Activated CD8-positive, alpha-beta T cell treated with anti-CD3 and anti-CD28 coated beads for 36 hours (primary cell): ENCODE measurements at regions not wholly inside any gene's neighbourhood (a gene's known extent, or its start where the extent isn't known, plus 50 kb on each side); places are given as distances from the start of the nearest gene placed in this dataset.

Experiments used
- ATAC-seq: fragments of 200-7000 bp; cut with Tn5 transposase; one replicate; pipeline ENCODE4 v1.10.0; 2021; ENCODE audit warnings: mild to moderate bottlenecking, moderate library complexity
- CTCF ChIA-PET: fragments of 350-600 bp; sonication (Branson Sonifier 250); formaldehyde crosslinking; loops from one replicate; lab custom pipeline; 2021; ENCODE audit warnings: antibody characterized with exemption; lab: Charles Lee
- POLR2A ChIA-PET: fragments of 350-600 bp; sonication (Branson Sonifier 250); formaldehyde crosslinking; loops from one replicate; lab custom pipeline; 2021; ENCODE audit warnings: antibody characterized with exemption; lab: Charles Lee
- DNase-seq: peaks from one replicate; pipeline ENCODE4 v3.0.0-alpha.2; 2020
- H3K27ac Mint-ChIP-seq: one replicate; pipeline ENCODE4 v1.8.0; 2021; ENCODE audit warnings: mild to moderate bottlenecking, mixed read lengths
- H3K27me3 Mint-ChIP-seq: one replicate; pipeline ENCODE4 v1.8.0; 2021; ENCODE audit warnings: mixed read lengths
- H3K36me3 Mint-ChIP-seq: one replicate; pipeline ENCODE4 v1.8.0; 2021; ENCODE audit warnings: low read depth, mixed read lengths
- H3K4me1 Mint-ChIP-seq: one replicate; pipeline ENCODE4 v1.8.0; 2021; ENCODE audit warnings: low read depth, mixed read lengths
- H3K4me3 Mint-ChIP-seq: one replicate; pipeline ENCODE4 v1.8.0; 2021; ENCODE audit warnings: mild to moderate bottlenecking, moderate library complexity, mixed read lengths
- H3K9me3 Mint-ChIP-seq: one replicate; pipeline ENCODE4 v1.8.0; 2021; ENCODE audit warnings: mixed read lengths
- CTCF ChIP-seq: fragments of 200-600 bp; IDR thresholded peaks from one replicate; pipeline ENCODE4 v1.8.0; 2022; ENCODE audit warnings: antibody characterized with exemption, mild to moderate bottlenecking
- intact Hi-C: fragments of 100-400 bp; cut with micrococcal nuclease; formaldehyde crosslinking; loops from one replicate; pipeline ENCODE4 v1.10.0; 2022

- CTCF ChIA-PET = no interaction called here
- DNase-seq = no peak
- Mint-ChIP-seq H3K4me3 (no peak overlapping the region), H3K27me3 (no peaks in the 10 kb centered on the region), H3K9me3 (peaks cover 8% of the 10 kb centered on the region), H3K4me1 (no peaks in the 10 kb centered on the region), H3K27ac (no peak overlapping the region), H3K36me3 (no peaks in the 10 kb centered on the region)
- ATAC-seq = no peak
- POLR2A ChIA-PET = no interaction called here
- intact Hi-C loops = no loop called here
- no peak for TF ChIP-seq CTCF
These were observed 1349.2 kb downstream of the DSC3 start for GRCh38 chr18:29693334-29693733.

GRCh38 chr18:29681578-29681977, 1361.0 kb downstream of the DSC3 start:
- intact Hi-C loops = no loop called here
- no peak for ATAC-seq
- no peak overlapping the region for H3K4me3 Mint-ChIP-seq
- ChIA-PET POLR2A (no interaction called here), CTCF (no interaction called here)
- no peaks in the 10 kb centered on the region for H3K4me1 Mint-ChIP-seq
- no peaks in the 10 kb centered on the region for H3K27me3 Mint-ChIP-seq
- H3K27ac Mint-ChIP-seq = no peak overlapping the region
- no peak for DNase-seq
- TF ChIP-seq CTCF = no peak
- H3K36me3 Mint-ChIP-seq = no peaks in the 10 kb centered on the region
- H3K9me3 Mint-ChIP-seq = peaks cover 8% of the 10 kb centered on the region

- TF ChIP-seq CTCF = no peak
- H3K27ac Mint-ChIP-seq = no peak overlapping the region
- H3K36me3 Mint-ChIP-seq = no peaks in the 10 kb centered on the region
- no peaks in the 10 kb centered on the region for H3K27me3 Mint-ChIP-seq
- ChIA-PET CTCF (no interaction called here), POLR2A (interaction anchor here (0.6 kb wide), 1 partner anchor 1303 kb away, joined by 3 read pairs; no protein-coding TSS in a partner anchor)
- H3K4me1 Mint-ChIP-seq = no peaks in the 10 kb centered on the region
- DNase-seq = no peak
- H3K4me3 Mint-ChIP-seq = no peak overlapping the region
- no peak for ATAC-seq
- intact Hi-C loops = no loop called here
- peaks cover 8% of the 10 kb centered on the region for H3K9me3 Mint-ChIP-seq
These were observed 1378.1 kb downstream of the DSC3 start for GRCh38 chr18:29664278-29665036.

GRCh38 chr18:29661924-29662323, 1380.6 kb downstream of the DSC3 start:
- ChIA-PET POLR2A (no interaction called here), CTCF (no interaction called here)
- TF ChIP-seq CTCF = no peak
- Mint-ChIP-seq H3K36me3 (no peaks in the 10 kb centered on the region), H3K27me3 (no peaks in the 10 kb centered on the region), H3K27ac (no peak overlapping the region), H3K4me3 (no peak overlapping the region), H3K9me3 (peaks cover 14% of the 10 kb centered on the region), H3K4me1 (no peaks in the 10 kb centered on the region)
- intact Hi-C loops = no loop called here
- no peak for DNase-seq
- ATAC-seq = no peak

GRCh38 chr18:29660777-29661176, 1381.8 kb downstream of the DSC3 start:
- Mint-ChIP-seq H3K27ac (no peak overlapping the region), H3K9me3 (peaks cover 14% of the 10 kb centered on the region), H3K4me1 (no peaks in the 10 kb centered on the region), H3K36me3 (no peaks in the 10 kb centered on the region), H3K27me3 (no peaks in the 10 kb centered on the region), H3K4me3 (no peak overlapping the region)
- intact Hi-C loops = no loop called here
- ChIA-PET CTCF (no interaction called here), POLR2A (no interaction called here)
- ATAC-seq (no peak), DNase-seq (no peak)
- TF ChIP-seq CTCF = no peak
